CD14-positive monocyte (primary cell): ENCODE measurements at regions not wholly inside any gene's neighbourhood (a gene's known extent, or its start where the extent isn't known, plus 50 kb on each side); places are given as distances from the start of the nearest gene placed in this dataset.

ENCODE experiments used
- DNase-seq, 3 donors: peaks; one replicate each; pipeline ENCODE4 v3.0.0-alpha.2; 2011 to 2022
- H2AFZ ChIP-seq: 2 replicates; pipeline ENCODE4 v1.6.0; 2012; ENCODE audit warnings: mild to moderate bottlenecking, low read depth, low read length, inconsistent platforms; ENCODE audit not compliant: insufficient read depth, poor library complexity, severe bottlenecking
- H3K27ac ChIP-seq, 2 donors: 1 replicate in 1 of 2; 2 replicates in 1 of 2; pipeline ENCODE4 v1.5.1; 2012 to 2013; ENCODE audit warnings: low read length in 2 of 2, control low read depth in 1 of 2, inconsistent platforms in 1 of 2, low read depth in 1 of 2, mild to moderate bottlenecking in 1 of 2
- H3K27me3 ChIP-seq, 2 donors: one replicate each; pipeline versions ENCODE4 v1.6.0 to v1.6.1; 2011 to 2013; ENCODE audit warnings: low read length in 2 of 2; ENCODE audit not compliant: control insufficient read depth in 2 of 2, insufficient read depth in 2 of 2
- H3K36me3 ChIP-seq, 2 donors: replicated peaks in 1 of 2; 1 replicate in 1 of 2; 2 replicates in 1 of 2; pipeline versions ENCODE4 v1.5.1 to v1.6.1; 2012 to 2013; ENCODE audit warnings: low read length in 2 of 2, control low read depth in 1 of 2, inconsistent platforms in 1 of 2, mild to moderate bottlenecking in 1 of 2; ENCODE audit not compliant: insufficient read depth in 2 of 2, control insufficient read depth in 1 of 2
- H3K4me1 ChIP-seq, 2 donors: 1 replicate in 1 of 2; 2 replicates in 1 of 2; pipeline versions ENCODE4 v1.5.1 to v1.6.1; 2012 to 2013; ENCODE audit warnings: low read length in 2 of 2, control low read depth in 1 of 2, inconsistent platforms in 1 of 2, mild to moderate bottlenecking in 1 of 2, moderate library complexity in 1 of 2; ENCODE audit not compliant: insufficient read depth in 2 of 2, control insufficient read depth in 1 of 2
- H3K4me2 ChIP-seq: replicated peaks from 2 replicates; pipeline ENCODE3; 2012; ENCODE audit warnings: low read length, moderate library complexity, mild to moderate bottlenecking; ENCODE audit not compliant: poor library complexity, severe bottlenecking; ENCODE audit errors: extremely low read depth
- H3K4me3 ChIP-seq, 3 experiments: fragments of 200-600 bp in 1 of 3; sonication (generic) in 1 of 3; replicated peaks in 1 of 3; 1 replicate in 2 of 3; 2 replicates in 1 of 3; pipeline ENCODE4 v1.5.1; 2011 to 2013; ENCODE audit warnings: low read length in 3 of 3, mild to moderate bottlenecking in 3 of 3, control low read depth in 2 of 3, low read depth in 2 of 3, inconsistent platforms in 1 of 3, moderate library complexity in 1 of 3
- H3K79me2 ChIP-seq: 2 replicates; pipeline ENCODE4 v1.6.0; 2012; ENCODE audit warnings: mild to moderate bottlenecking, control low read depth, inconsistent platforms, low read length, moderate library complexity; ENCODE audit not compliant: insufficient read depth
- H3K9ac ChIP-seq: 2 replicates; pipeline ENCODE4 v1.6.0; 2017; ENCODE audit warnings: low read length, mild to moderate bottlenecking; ENCODE audit not compliant: insufficient read depth, poor library complexity, severe bottlenecking
- H3K9me3 ChIP-seq, 2 donors: replicated peaks in 1 of 2; 1 replicate in 1 of 2; 2 replicates in 1 of 2; pipeline versions ENCODE4 v1.5.1 to v1.6.1; 2012 to 2013; ENCODE audit warnings: low read length in 2 of 2, control low read depth in 1 of 2; ENCODE audit not compliant: control insufficient read depth in 1 of 2, insufficient read depth in 1 of 2
- H4K20me1 ChIP-seq: 2 replicates; pipeline ENCODE4 v1.6.0; 2012; ENCODE audit warnings: mild to moderate bottlenecking, low read length, control low read depth, moderate library complexity; ENCODE audit not compliant: insufficient read depth
- H3K27ac Mint-ChIP-seq, 7 donors: one replicate each; pipeline ENCODE4 v1.8.0; 2020; ENCODE audit warnings: mild to moderate bottlenecking in 7 of 7, mixed read lengths in 7 of 7, moderate library complexity in 6 of 7, inconsistent platforms in 2 of 7
- H3K27me3 Mint-ChIP-seq, 3 donors: one replicate each; pipeline ENCODE4 v1.8.0; 2021 to 2022; ENCODE audit warnings: low read depth in 3 of 3, mild to moderate bottlenecking in 3 of 3, mixed read lengths in 3 of 3, moderate library complexity in 3 of 3, inconsistent platforms in 1 of 3
- H3K36me3 Mint-ChIP-seq, 2 donors: one replicate each; pipeline ENCODE4 v1.8.0; 2020; ENCODE audit warnings: mixed read lengths in 2 of 2, inconsistent platforms in 1 of 2, mild to moderate bottlenecking in 1 of 2
- H3K4me1 Mint-ChIP-seq: one replicate; pipeline ENCODE4 v1.8.0; 2020; ENCODE audit warnings: mild to moderate bottlenecking, mixed read lengths
- H3K4me3 Mint-ChIP-seq, 2 donors: one replicate each; pipeline ENCODE4 v1.8.0; 2020; ENCODE audit warnings: mild to moderate bottlenecking in 2 of 2, mixed read lengths in 2 of 2, moderate library complexity in 1 of 2
- H3K9me3 Mint-ChIP-seq, 7 donors: one replicate each; pipeline ENCODE4 v1.8.0; 2020 to 2022; ENCODE audit warnings: mixed read lengths in 7 of 7, mild to moderate bottlenecking in 6 of 7, moderate library complexity in 6 of 7, inconsistent platforms in 2 of 7
- WGBS: methylation state at CpG from one replicate; pipeline ENCODE4 v1.1.5; 2013; ENCODE audit warnings: missing lambda C conversion rate; ENCODE audit not compliant: insufficient coverage; 5-methylcytosine and 5-hydroxymethylcytosine counted together
- intact Hi-C, 2 donors: fragments of 100-400 bp; cut with micrococcal nuclease; formaldehyde crosslinking; loops; one replicate each; pipeline versions ENCODE4 v1.15.0 to v1.15.1; 2023
- TF ChIP-seq, protein P1 (sequence below): fragments of 200-600 bp; IDR thresholded peaks from one replicate; pipeline ENCODE4 v1.8.0; 2022; ENCODE audit warnings: antibody characterized with exemption, mild to moderate bottlenecking

DNA sequence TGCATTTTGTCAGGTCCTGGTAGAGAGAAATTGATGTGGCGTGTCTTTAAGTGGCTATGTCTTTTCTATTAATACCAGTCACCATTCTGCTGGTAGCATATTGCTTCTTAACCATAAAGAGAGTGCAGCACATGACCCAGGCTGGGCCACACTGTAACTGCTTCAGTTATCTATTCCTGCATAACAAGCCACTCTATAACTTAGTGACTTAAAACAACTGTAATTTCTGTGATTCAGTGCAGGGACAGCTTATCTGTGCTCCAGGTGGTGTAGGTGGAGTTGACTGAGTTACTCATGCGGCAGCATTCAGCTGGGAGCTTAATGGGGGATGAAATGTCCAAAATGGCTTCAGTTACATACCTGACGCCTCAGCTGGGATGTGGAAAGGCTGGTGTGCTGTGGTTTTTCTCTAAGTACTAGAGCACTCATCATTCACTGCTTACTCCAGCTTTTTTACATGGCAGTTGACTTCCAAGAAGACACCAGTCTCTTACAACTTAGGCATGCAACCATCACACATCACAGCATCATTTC lies 742.4 kb downstream of the SATB2 start:
- Histone ChIP-seq H3K9ac (no peak overlapping the region), H4K20me1 (no peaks in the 10 kb centered on the region), H3K36me3 (no peaks in the 10 kb centered on the region), H3K27ac (no peak overlapping the region), H3K9me3 (no peaks in the 10 kb centered on the region), H3K27me3 (no peaks in the 10 kb centered on the region), H3K79me2 (no peaks in the 10 kb centered on the region), H3K4me1 (no peaks in the 10 kb centered on the region), H2AFZ (no peak overlapping the region), H3K4me3 (no peak overlapping the region), H3K4me2 (no peak overlapping the region)
- Mint-ChIP-seq H3K36me3 (no peaks in the 10 kb centered on the region), H3K9me3 (peaks cover 0 to 3% (median 0%) of the 10 kb centered on the region in 7 donors), H3K27me3 (peaks cover 0 to 4% (median 1%) of the 10 kb centered on the region in 3 donors), H3K4me3 (no peak overlapping the region), H3K27ac (no peak overlapping the region), H3K4me1 (no peaks in the 10 kb centered on the region)
- TF ChIP-seq, protein P1, sequence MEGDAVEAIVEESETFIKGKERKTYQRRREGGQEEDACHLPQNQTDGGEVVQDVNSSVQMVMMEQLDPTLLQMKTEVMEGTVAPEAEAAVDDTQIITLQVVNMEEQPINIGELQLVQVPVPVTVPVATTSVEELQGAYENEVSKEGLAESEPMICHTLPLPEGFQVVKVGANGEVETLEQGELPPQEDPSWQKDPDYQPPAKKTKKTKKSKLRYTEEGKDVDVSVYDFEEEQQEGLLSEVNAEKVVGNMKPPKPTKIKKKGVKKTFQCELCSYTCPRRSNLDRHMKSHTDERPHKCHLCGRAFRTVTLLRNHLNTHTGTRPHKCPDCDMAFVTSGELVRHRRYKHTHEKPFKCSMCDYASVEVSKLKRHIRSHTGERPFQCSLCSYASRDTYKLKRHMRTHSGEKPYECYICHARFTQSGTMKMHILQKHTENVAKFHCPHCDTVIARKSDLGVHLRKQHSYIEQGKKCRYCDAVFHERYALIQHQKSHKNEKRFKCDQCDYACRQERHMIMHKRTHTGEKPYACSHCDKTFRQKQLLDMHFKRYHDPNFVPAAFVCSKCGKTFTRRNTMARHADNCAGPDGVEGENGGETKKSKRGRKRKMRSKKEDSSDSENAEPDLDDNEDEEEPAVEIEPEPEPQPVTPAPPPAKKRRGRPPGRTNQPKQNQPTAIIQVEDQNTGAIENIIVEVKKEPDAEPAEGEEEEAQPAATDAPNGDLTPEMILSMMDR, result no peak
- no CpG with 5 or more reads among the region's 3 CpGs for WGBS
- DNase-seq, result no peak
- intact Hi-C loops, result no loop called here

DNA sequence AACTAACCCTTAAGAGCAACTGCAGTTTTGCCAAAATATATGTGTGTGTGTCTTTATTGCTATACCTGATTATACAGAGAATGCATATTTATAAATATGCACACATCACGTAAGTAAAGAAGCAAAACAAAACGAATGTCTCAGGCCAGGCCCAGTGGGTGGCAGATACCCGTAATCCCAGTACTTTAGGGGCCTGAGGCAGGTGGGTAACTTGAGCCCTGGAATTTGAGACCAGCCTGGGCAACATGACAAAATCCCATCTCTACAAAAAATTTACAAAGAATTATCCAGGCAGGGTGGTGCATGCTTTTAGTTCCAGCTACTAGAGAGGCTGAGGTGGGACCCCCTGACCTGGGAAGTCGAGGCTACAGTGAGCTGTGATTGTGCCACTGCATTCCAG lies 745.3 kb downstream of the SATB2 start:
- H3K27me3 Mint-ChIP-seq, result peaks cover 0 to under 1% (median 0%) of the 10 kb centered on the region in 3 donors
- intact Hi-C loops, result no loop called here
- TF ChIP-seq, protein P1, result no peak
- H3K4me1 Mint-ChIP-seq, result no peaks in the 10 kb centered on the region
- H3K27ac Mint-ChIP-seq, result no peak overlapping the region
- H3K9ac ChIP-seq, result no peak overlapping the region
- H3K9me3 Mint-ChIP-seq, result peaks cover 0 to 3% (median 2%) of the 10 kb centered on the region in 7 donors
- no peaks in the 10 kb centered on the region for H3K4me1 ChIP-seq
- no peaks in the 10 kb centered on the region for H4K20me1 ChIP-seq
- no peak overlapping the region for H2AFZ ChIP-seq
- no peaks in the 10 kb centered on the region for H3K36me3 Mint-ChIP-seq
- no CpG with 5 or more reads among the region's 4 CpGs for WGBS
- H3K4me2 ChIP-seq, result no peak overlapping the region
- no peak overlapping the region for H3K4me3 ChIP-seq
- H3K9me3 ChIP-seq, result no peaks in the 10 kb centered on the region
- no peaks in the 10 kb centered on the region for H3K27me3 ChIP-seq
- H3K4me3 Mint-ChIP-seq, result no peak overlapping the region
- no peaks in the 10 kb centered on the region for H3K79me2 ChIP-seq
- no peak overlapping the region for H3K27ac ChIP-seq
- no peaks in the 10 kb centered on the region for H3K36me3 ChIP-seq
- DNase-seq, result no peak
